Fibroblast of mammary gland (primary cell): ENCODE measurements at regions not wholly inside any gene's neighbourhood (a gene's known extent, or its start where the extent isn't known, plus 50 kb on each side); places are given as distances from the start of the nearest gene placed in this dataset.

Experiments
- DNase-seq: peaks from one replicate; pipeline ENCODE4 v3.0.0-alpha.2; 2010; ENCODE audit warnings: low read depth
- H3K4me3 ChIP-seq: 2 replicates; pipeline ENCODE4 v1.5.1; 2011; ENCODE audit warnings: low read depth, mild to moderate bottlenecking, low read length, moderate library complexity; ENCODE audit not compliant: control insufficient read depth
- CTCF ChIP-seq: conservative IDR thresholded peaks from 2 replicates; pipeline ENCODE4 v1.5.1; 2011; ENCODE audit warnings: low read depth, low read length, inconsistent platforms; ENCODE audit not compliant: control insufficient read depth, insufficient read depth

- no peak overlapping the region for H3K4me3 ChIP-seq
- DNase-seq: no peak
- TF ChIP-seq CTCF: no peak
These were observed 392.6 kb downstream of the C12orf75 start for GRCh38 chr12:105723066-105723465.

DNA sequence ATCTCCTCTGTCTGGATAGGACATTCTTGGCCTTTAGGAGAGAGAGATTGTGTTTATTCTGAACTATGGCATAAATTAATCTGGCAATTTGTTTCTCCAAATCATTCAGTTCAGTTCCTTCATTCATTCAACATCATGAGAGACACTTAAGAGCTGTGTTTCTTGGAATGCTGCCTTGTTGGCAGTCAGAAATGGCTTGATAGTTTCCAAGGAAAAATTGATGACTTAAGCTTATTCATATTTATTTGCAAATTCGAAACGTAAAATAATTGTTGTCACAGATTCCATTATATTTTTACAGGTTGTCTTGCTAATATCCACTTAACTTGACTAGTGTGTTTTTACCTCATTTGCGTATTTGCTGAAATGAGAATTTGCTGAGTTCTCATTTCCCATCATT is 393.0 kb downstream of the C12orf75 start:
- no peak for DNase-seq
- TF ChIP-seq CTCF: no peak
- H3K4me3 ChIP-seq: no peak overlapping the region

DNA sequence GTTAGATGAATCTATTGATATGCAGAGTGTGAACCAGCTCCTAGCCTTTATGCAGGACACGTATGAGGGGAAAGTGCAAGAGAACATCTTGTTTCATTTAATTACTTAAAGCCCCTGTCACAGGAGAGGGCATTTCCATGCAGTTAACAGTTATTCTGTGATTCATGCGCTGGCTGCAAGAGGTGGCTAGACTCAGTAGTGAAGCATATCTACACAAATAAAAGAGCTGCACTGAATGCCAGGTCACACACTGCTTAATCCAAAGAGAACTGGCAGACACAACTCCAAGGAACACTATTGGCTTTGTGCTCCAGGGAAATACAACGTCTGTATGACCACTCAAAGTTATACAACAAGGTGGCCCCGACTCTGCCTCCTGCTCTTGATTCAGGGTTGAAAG is 394.1 kb downstream of the C12orf75 start:
- DNase-seq: no peak
- no peak for TF ChIP-seq CTCF
- H3K4me3 ChIP-seq: no peak overlapping the region

- TF ChIP-seq CTCF: no peak
- DNase-seq: no peak
- H3K4me3 ChIP-seq: no peak overlapping the region
These were observed 394.6 kb downstream of the C12orf75 start for GRCh38 chr12:105725054-105725453.

DNA sequence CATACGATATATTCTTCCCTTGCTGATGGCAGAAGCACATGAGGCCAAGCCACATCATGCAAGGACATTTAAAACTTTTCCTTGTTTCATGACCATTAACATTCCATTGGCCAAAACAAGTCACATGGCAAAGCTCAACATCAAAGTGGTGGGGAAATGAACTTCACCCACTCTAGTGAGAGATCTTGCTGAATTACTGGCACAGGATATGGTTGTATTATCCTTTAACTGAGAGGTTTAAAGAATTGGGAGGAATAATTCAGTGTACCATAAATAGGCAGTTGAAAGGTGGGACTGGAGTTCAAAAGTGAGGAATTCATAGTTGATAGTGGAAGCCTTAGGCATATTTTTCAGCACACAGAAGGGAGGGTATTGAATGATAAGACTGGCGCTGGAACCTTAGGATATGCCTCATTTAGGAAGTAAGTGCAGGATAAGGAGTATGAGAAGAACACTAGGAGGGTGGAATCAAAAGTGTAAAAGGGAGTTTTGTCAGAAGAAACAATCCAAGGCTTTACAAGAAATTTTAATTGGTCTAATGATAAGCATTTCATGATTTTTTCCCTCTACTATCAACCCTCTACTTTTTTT is 398.8 kb downstream of the C12orf75 start:
- no peak for DNase-seq
- no peak for TF ChIP-seq CTCF
- no peak overlapping the region for H3K4me3 ChIP-seq

DNA sequence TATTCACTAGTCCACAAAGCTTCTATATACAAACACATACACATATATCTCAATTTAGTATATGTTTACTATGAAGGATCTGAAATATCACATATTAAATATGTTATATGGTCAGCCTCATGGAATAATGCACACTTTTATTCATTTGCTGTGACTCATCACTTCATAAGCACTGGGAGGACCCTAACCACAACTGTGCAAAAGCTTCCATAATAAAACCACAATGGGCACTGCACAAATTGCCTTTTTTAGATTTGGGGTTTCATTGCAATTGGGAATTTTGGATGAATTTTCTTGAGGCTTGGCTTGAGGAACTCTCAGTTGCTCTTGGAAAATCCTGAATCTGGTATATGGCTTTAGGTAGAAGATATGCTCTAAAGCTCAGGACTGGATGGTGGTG is 399.4 kb downstream of the C12orf75 start:
- H3K4me3 ChIP-seq: no peak overlapping the region
- TF ChIP-seq CTCF: no peak
- DNase-seq: no peak

DNA sequence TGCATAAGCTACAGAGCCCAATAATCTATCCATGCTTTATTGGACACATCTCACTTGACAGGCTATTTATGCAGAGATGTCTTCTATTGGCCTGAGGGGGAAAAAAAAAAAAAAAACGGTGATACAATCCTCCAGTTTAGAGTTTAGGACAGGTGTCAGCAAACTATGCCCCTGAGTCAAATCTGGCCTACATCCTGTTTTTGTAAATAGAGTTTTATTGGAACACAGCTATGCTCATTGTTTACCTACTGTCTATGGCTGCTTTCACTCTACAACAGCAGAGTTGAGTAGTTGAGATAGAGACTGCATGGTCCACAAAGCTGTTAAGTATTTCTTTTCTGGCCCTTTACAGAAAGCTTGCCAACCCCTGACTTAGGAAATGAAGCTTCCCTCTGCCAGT is 403.1 kb downstream of the C12orf75 start:
- no peak for DNase-seq
- no peak for TF ChIP-seq CTCF
- no peak overlapping the region for H3K4me3 ChIP-seq
